BLaER1 treated with 17β-estradiol and CSF1 and Interleukin-3, amounts not matched to agents 10 nM and 100 nM (cell line): ENCODE measurements at regions not wholly inside any gene's neighbourhood (a gene's known extent, or its start where the extent isn't known, plus 50 kb on each side); places are given as distances from the start of the nearest gene placed in this dataset.

ENCODE experiments used
- H3K27ac ChIP-seq, 11 experiments: shearing (Covaris generic); formaldehyde crosslinking; 2 replicates each; pipeline ENCODE4 v1.8.1; 2022
- H3K27me3 ChIP-seq, 11 experiments: shearing (Covaris generic); formaldehyde crosslinking; 2 replicates each; pipeline ENCODE4 v1.8.1; 2022
- H3K36me3 ChIP-seq, 11 experiments: shearing (Covaris generic); formaldehyde crosslinking; 2 replicates each; pipeline ENCODE4 v1.8.1; 2022
- H3K4me1 ChIP-seq, 10 experiments: shearing (Covaris generic); formaldehyde crosslinking; 2 replicates each; pipeline ENCODE4 v1.8.1; 2022
- H3K4me2 ChIP-seq, 11 experiments: shearing (Covaris generic); formaldehyde crosslinking; 2 replicates each; pipeline ENCODE4 v1.8.1; 2022
- H3K4me3 ChIP-seq, 10 experiments: shearing (Covaris generic); formaldehyde crosslinking; 2 replicates each; pipeline ENCODE4 v1.8.1; 2022
- H3K9ac ChIP-seq, 11 experiments: shearing (Covaris generic); formaldehyde crosslinking; 2 replicates each; pipeline ENCODE4 v1.8.1; 2022
- H3K9me3 ChIP-seq, 11 experiments: shearing (Covaris generic); formaldehyde crosslinking; replicated peaks in 1 of 11; 2 replicates each; pipeline ENCODE4 v1.8.1; 2022
- H4K20me1 ChIP-seq, 11 experiments: shearing (Covaris generic); formaldehyde crosslinking; 2 replicates each; pipeline ENCODE4 v1.8.1; 2022
- Cebpa-rat ChIP-seq, 11 experiments: shearing (Covaris generic); IDR thresholded peaks; 2 replicates each; pipeline ENCODE4 v1.8.1; 2022

- Histone ChIP-seq H3K4me2 (no peak overlapping the region), H3K4me1 (peaks cover 0 to 42% (median 7%) of the 10 kb centered on the region in 10 experiments; a peak in 10 of 20 replicates), H3K27me3 (no peaks in the 10 kb centered on the region), H3K9ac (no peak overlapping the region), H3K36me3 (no peaks in the 10 kb centered on the region), H3K27ac (no peak overlapping the region), H3K9me3 (no peaks in the 10 kb centered on the region), H3K4me3 (no peak overlapping the region), H4K20me1 (no peaks in the 10 kb centered on the region)
- no peak for TF ChIP-seq Cebpa-rat (IDR thresholded peaks at IDR 0.05)
Measured at GRCh38 chr2:225114786-225115323, 72.6 kb upstream of the DOCK10 start.

GRCh38 chr2:225113371-225114015, 71.2 kb upstream of the DOCK10 start:
- Histone ChIP-seq H3K9ac (no peak overlapping the region), H3K36me3 (no peaks in the 10 kb centered on the region), H3K9me3 (no peaks in the 10 kb centered on the region), H3K4me1 (peaks cover 0 to 42% (median 7%) of the 10 kb centered on the region in 10 experiments; a peak in 10 of 20 replicates), H3K4me2 (peak overlapping the region in 3 of 11 experiments; percentile 58 to 78 (median 65); a peak in 2 of 22 replicates), H4K20me1 (no peaks in the 10 kb centered on the region), H3K27ac (no peak overlapping the region), H3K27me3 (no peaks in the 10 kb centered on the region), H3K4me3 (no peak overlapping the region)
- no peak for TF ChIP-seq Cebpa-rat (IDR thresholded peaks at IDR 0.05)

- peaks cover 0 to 38% (median 7%) of the 10 kb centered on the region in 10 experiments; a peak in 10 of 20 replicates for H3K4me1 ChIP-seq
- no peaks in the 10 kb centered on the region for H4K20me1 ChIP-seq
- no peaks in the 10 kb centered on the region for H3K9me3 ChIP-seq
- peak overlapping the region in 4 of 11 experiments; percentile 24 to 69 (median 45); a peak in 5 of 22 replicates for H3K27ac ChIP-seq
- TF ChIP-seq Cebpa-rat (IDR thresholded peaks at IDR 0.05), result no peak
- no peaks in the 10 kb centered on the region for H3K36me3 ChIP-seq
- H3K4me2 ChIP-seq, result peak overlapping the region in 6 of 11 experiments; percentile 28 to 78 (median 62); a peak in 11 of 22 replicates
- peak overlapping the region in 2 of 11 experiments; percentile 16 to 43; a peak in 2 of 22 replicates for H3K9ac ChIP-seq
- no peak overlapping the region for H3K4me3 ChIP-seq
- no peaks in the 10 kb centered on the region for H3K27me3 ChIP-seq
Measured at GRCh38 chr2:225112362-225113126, 70.3 kb upstream of the DOCK10 start.

GRCh38 chr2:225108805-225109204, 66.5 kb upstream of the DOCK10 start:
- Histone ChIP-seq H3K4me3 (no peak overlapping the region), H3K9me3 (no peaks in the 10 kb centered on the region), H4K20me1 (no peaks in the 10 kb centered on the region), H3K9ac (no peak overlapping the region), H3K4me2 (no peak overlapping the region), H3K36me3 (no peaks in the 10 kb centered on the region), H3K27me3 (no peaks in the 10 kb centered on the region), H3K4me1 (peaks cover 0 to 16% (median 7%) of the 10 kb centered on the region in 10 experiments; a peak in 9 of 20 replicates), H3K27ac (no peak overlapping the region)
- no peak for TF ChIP-seq Cebpa-rat (IDR thresholded peaks at IDR 0.05)

GRCh38 chr2:225104971-225105370, 62.7 kb upstream of the DOCK10 start:
- no peaks in the 10 kb centered on the region for H3K27me3 ChIP-seq
- H3K4me3 ChIP-seq, result no peak overlapping the region

GRCh38 chr2:225104321-225104720, 62.1 kb upstream of the DOCK10 start:
- Histone ChIP-seq H3K27ac (no peak overlapping the region), H3K27me3 (no peaks in the 10 kb centered on the region), H3K4me2 (no peak overlapping the region), H3K4me1 (peaks cover 0 to 7% (median 0%) of the 10 kb centered on the region in 10 experiments; a peak in 1 of 20 replicates), H3K9me3 (no peaks in the 10 kb centered on the region; a peak in 1 of 22 replicates), H4K20me1 (no peaks in the 10 kb centered on the region), H3K36me3 (no peaks in the 10 kb centered on the region), H3K4me3 (no peak overlapping the region), H3K9ac (no peak overlapping the region)
- TF ChIP-seq Cebpa-rat (IDR thresholded peaks at IDR 0.05), result no peak

More at GRCh38 chr2:225104971-225105370, 62.7 kb upstream of the DOCK10 start:
- Histone ChIP-seq H3K9me3 (no peaks in the 10 kb centered on the region; a peak in 1 of 22 replicates), H3K4me2 (no peak overlapping the region), H4K20me1 (no peaks in the 10 kb centered on the region), H3K36me3 (no peaks in the 10 kb centered on the region), H3K27ac (no peak overlapping the region), H3K4me1 (peaks cover 0 to 7% (median 0%) of the 10 kb centered on the region in 10 experiments; a peak in 1 of 20 replicates), H3K9ac (no peak overlapping the region)
- TF ChIP-seq Cebpa-rat (IDR thresholded peaks at IDR 0.05), result no peak

- Histone ChIP-seq H3K36me3 (no peaks in the 10 kb centered on the region), H4K20me1 (no peaks in the 10 kb centered on the region), H3K4me2 (no peak overlapping the region), H3K9ac (no peak overlapping the region), H3K27me3 (no peaks in the 10 kb centered on the region), H3K9me3 (no peaks in the 10 kb centered on the region; a peak in 1 of 22 replicates), H3K4me1 (peaks cover 0 to 7% (median 0%) of the 10 kb centered on the region in 10 experiments; a peak in 1 of 20 replicates), H3K4me3 (no peak overlapping the region), H3K27ac (no peak overlapping the region)
- TF ChIP-seq Cebpa-rat (IDR thresholded peaks at IDR 0.05), result no peak
Measured at GRCh38 chr2:225103737-225104141, 61.5 kb upstream of the DOCK10 start.

- H3K4me1 ChIP-seq, result peaks cover 0 to 7% (median 0%) of the 10 kb centered on the region in 10 experiments; a peak in 1 of 20 replicates
Measured at GRCh38 chr2:225100856-225101294, 58.6 kb upstream of the DOCK10 start.

GRCh38 chr2:225100269-225100668, 58.0 kb upstream of the DOCK10 start:
- Histone ChIP-seq H3K27ac (no peak overlapping the region), H4K20me1 (no peaks in the 10 kb centered on the region), H3K9ac (no peak overlapping the region), H3K27me3 (no peaks in the 10 kb centered on the region), H3K4me3 (no peak overlapping the region), H3K4me2 (no peak overlapping the region), H3K36me3 (no peaks in the 10 kb centered on the region), H3K4me1 (peaks cover 0 to 7% (median 0%) of the 10 kb centered on the region in 10 experiments; a peak in 1 of 20 replicates), H3K9me3 (peaks cover 0 to 4% (median 0%) of the 10 kb centered on the region in 11 experiments; a peak in 3 of 22 replicates)
- TF ChIP-seq Cebpa-rat (IDR thresholded peaks at IDR 0.05), result no peak

More at GRCh38 chr2:225100856-225101294, 58.6 kb upstream of the DOCK10 start:
- Histone ChIP-seq H3K27ac (no peak overlapping the region), H4K20me1 (no peaks in the 10 kb centered on the region), H3K36me3 (no peaks in the 10 kb centered on the region), H3K4me3 (no peak overlapping the region), H3K27me3 (no peaks in the 10 kb centered on the region), H3K4me2 (no peak overlapping the region), H3K9ac (no peak overlapping the region), H3K9me3 (peaks cover 0 to 4% (median 0%) of the 10 kb centered on the region in 11 experiments; a peak in 3 of 22 replicates)
- TF ChIP-seq Cebpa-rat (IDR thresholded peaks at IDR 0.05), result no peak
